Activated T-helper 9 cell treated with anti-CD3 and anti-CD28 coated beads, Interleukin-2, amount 50 U/mL, for 16 hours (primary cell): ENCODE measurements at regions not wholly inside any gene's neighbourhood (a gene's known extent, or its start where the extent isn't known, plus 50 kb on each side); places are given as distances from the start of the nearest gene placed in this dataset.
A peak's percentile ranks its signal among the peaks of the same experiment; 100 is the strongest.
"Not testable (repeated sequence)": the region's sequence is repeated elsewhere in the genome, so short reads cannot be mapped to it uniquely, and the experiment has no call there.

Experiments
- DNase-seq: peaks from one replicate; pipeline ENCODE4 v3.0.0-alpha.2; 2020; ENCODE audit warnings: low read depth

- DNase-seq = no peak
These were observed 135.5 kb downstream of the CEMIP2 start for GRCh38 chr9:71632776-71633175.

- no peak for DNase-seq
These were observed 137.8 kb downstream of the CEMIP2 start for GRCh38 chr9:71630377-71630995.

- no peak for DNase-seq
These were observed 138.6 kb downstream of the CEMIP2 start for GRCh38 chr9:71629578-71630215.

GRCh38 chr9:71628247-71628646, 140.1 kb downstream of the CEMIP2 start:
- DNase-seq = no peak

- no peak for DNase-seq
These were observed 140.8 kb downstream of the CEMIP2 start for GRCh38 chr9:71627537-71627936.

GRCh38 chr9:71626395-71626794, 141.9 kb downstream of the CEMIP2 start:
- no peak for DNase-seq

- no peak for DNase-seq
These were observed 143.6 kb downstream of the CEMIP2 start for GRCh38 chr9:71624728-71625127.

GRCh38 chr9:71620746-71621145, 147.6 kb downstream of the CEMIP2 start:
- DNase-seq = no peak

GRCh38 chr9:71620331-71620730, 148.0 kb downstream of the CEMIP2 start:
- no peak for DNase-seq

- no peak for DNase-seq
These were observed 148.4 kb downstream of the CEMIP2 start for GRCh38 chr9:71619926-71620325.

GRCh38 chr9:71614409-71615010, 153.8 kb downstream of the CEMIP2 start:
- no peak for DNase-seq

- DNase-seq = no peak
These were observed 155.4 kb downstream of the CEMIP2 start for GRCh38 chr9:71612889-71613288.

- DNase-seq = no peak
These were observed 158.9 kb downstream of the CEMIP2 start for GRCh38 chr9:71609448-71609830.

GRCh38 chr9:71608825-71609447, 159.4 kb downstream of the CEMIP2 start:
- no peak for DNase-seq

- DNase-seq = no peak
These were observed 160.3 kb downstream of the CEMIP2 start for GRCh38 chr9:71608021-71608420.

- DNase-seq = no peak
These were observed 160.8 kb downstream of the CEMIP2 start for GRCh38 chr9:71607461-71607881.

GRCh38 chr9:71604197-71605063, 163.9 kb downstream of the CEMIP2 start:
- DNase-seq = peak; percentile 69

- no peak for DNase-seq
These were observed 165.7 kb downstream of the CEMIP2 start for GRCh38 chr9:71602652-71603051.

GRCh38 chr9:71595762-71596161, 172.6 kb downstream of the CEMIP2 start:
- not testable (repeated sequence) for DNase-seq

GRCh38 chr9:71594541-71594940, 173.8 kb downstream of the CEMIP2 start:
- no peak for DNase-seq

- no peak for DNase-seq
These were observed 175.9 kb downstream of the CEMIP2 start for GRCh38 chr9:71592400-71592799.

- DNase-seq = no peak
These were observed 178.0 kb downstream of the CEMIP2 start for GRCh38 chr9:71590362-71590761.
